ENCODE measurements at regions not wholly inside any gene's neighbourhood (a gene's known extent, or its start where the extent isn't known, plus 50 kb on each side); places are given as distances from the start of the nearest gene placed in this dataset.
"Not testable (repeated sequence)": the region's sequence is repeated elsewhere in the genome, so short reads cannot be mapped to it uniquely, and the experiment has no call there.

- not testable (repeated sequence) for DNase-seq
These were observed 180.9 kb downstream of the CEP170 start for GRCh38 chr1:243074224-243074623.

- not testable (repeated sequence) for DNase-seq
These were observed 188.0 kb downstream of the CEP170 start for GRCh38 chr1:243067056-243067455.

- not testable (repeated sequence) for DNase-seq
These were observed 193.1 kb downstream of the CEP170 start for GRCh38 chr1:243061965-243062364.

- not testable (repeated sequence) for DNase-seq
These were observed 199.6 kb downstream of the CEP170 start for GRCh38 chr1:243055510-243055909.

- not testable (repeated sequence) for DNase-seq
These were observed 200.0 kb downstream of the CEP170 start for GRCh38 chr1:243055091-243055490.

- not testable (repeated sequence) for DNase-seq
These were observed 200.4 kb downstream of the CEP170 start for GRCh38 chr1:243054681-243055080.

GRCh38 chr1:243053048-243053447 is 202.0 kb downstream of the CEP170 start:
- DNase-seq, result not testable (repeated sequence)

- not testable (repeated sequence) for DNase-seq
These were observed 204.5 kb downstream of the CEP170 start for GRCh38 chr1:243050613-243051012.

GRCh38 chr1:243049716-243050115 is 205.4 kb downstream of the CEP170 start:
- not testable (repeated sequence) for DNase-seq

GRCh38 chr1:243021365-243021764 is 233.7 kb downstream of the CEP170 start:
- DNase-seq, result not testable (repeated sequence)

GRCh38 chr1:243019030-243019635 is 235.9 kb downstream of the CEP170 start:
- not testable (repeated sequence) for DNase-seq

GRCh38 chr1:243010719-243011118 is 244.4 kb downstream of the CEP170 start:
- DNase-seq, result peak; percentile 11

GRCh38 chr1:243001003-243001402 is 254.1 kb downstream of the CEP170 start:
- DNase-seq, result not testable (repeated sequence)

GRCh38 chr1:242992776-242993175 is 262.3 kb downstream of the CEP170 start:
- DNase-seq, result not testable (repeated sequence)

- not testable (repeated sequence) for DNase-seq
These were observed 270.0 kb downstream of the CEP170 start for GRCh38 chr1:242985096-242985495.

- DNase-seq, result not testable (repeated sequence)
These were observed 281.7 kb downstream of the CEP170 start for GRCh38 chr1:242973341-242973740.

GRCh38 chr1:242966892-242967291 is 288.2 kb downstream of the CEP170 start:
- no peak for DNase-seq

GRCh38 chr1:242959397-242959796 is 295.7 kb downstream of the CEP170 start:
- not testable (repeated sequence) for DNase-seq

GRCh38 chr1:242954945-242955344 is 300.1 kb downstream of the CEP170 start:
- DNase-seq, result peak; percentile 15

- DNase-seq, result no peak
These were observed 308.9 kb downstream of the CEP170 start for GRCh38 chr1:242946206-242946605.

- DNase-seq, result peak; percentile 72
These were observed 318.4 kb downstream of the CEP170 start for GRCh38 chr1:242936725-242937124.

GRCh38 chr1:242924717-242925116 is 330.4 kb downstream of the CEP170 start:
- not testable (repeated sequence) for DNase-seq

- not testable (repeated sequence) for DNase-seq
These were observed 331.5 kb downstream of the CEP170 start for GRCh38 chr1:242923603-242924002.

- not testable (repeated sequence) for DNase-seq
These were observed 340.4 kb downstream of the CEP170 start for GRCh38 chr1:242914729-242915128.

GRCh38 chr1:242912855-242913254 is 342.2 kb downstream of the CEP170 start:
- DNase-seq, result not testable (repeated sequence)

All from NCI-H69 (cell line).